ENCODE measurements at regions not wholly inside any gene's neighbourhood (a gene's known extent, or its start where the extent isn't known, plus 50 kb on each side); places are given as distances from the start of the nearest gene placed in this dataset.

DNA sequence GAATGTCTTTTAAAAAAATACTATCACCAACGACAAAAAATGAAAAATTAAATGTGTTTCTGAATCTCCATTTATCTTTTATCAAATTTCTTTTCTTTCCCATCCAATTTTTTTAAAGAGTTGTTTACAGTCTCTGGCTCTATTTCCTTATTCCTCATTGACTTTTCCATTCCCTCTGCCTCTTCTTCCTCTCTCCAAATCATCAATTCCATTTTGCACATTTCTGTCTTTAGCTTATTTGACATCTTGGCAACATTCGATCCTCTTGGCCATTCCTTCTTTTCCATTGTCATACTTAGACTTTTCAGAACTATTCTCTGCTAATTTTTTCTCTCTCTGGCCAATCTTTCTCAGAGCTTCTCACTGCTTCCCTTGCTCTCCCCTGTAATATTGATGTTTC lies 497.6 kb downstream of the PLPP3 start (continued):
- TF ChIP-seq, protein P1, sequence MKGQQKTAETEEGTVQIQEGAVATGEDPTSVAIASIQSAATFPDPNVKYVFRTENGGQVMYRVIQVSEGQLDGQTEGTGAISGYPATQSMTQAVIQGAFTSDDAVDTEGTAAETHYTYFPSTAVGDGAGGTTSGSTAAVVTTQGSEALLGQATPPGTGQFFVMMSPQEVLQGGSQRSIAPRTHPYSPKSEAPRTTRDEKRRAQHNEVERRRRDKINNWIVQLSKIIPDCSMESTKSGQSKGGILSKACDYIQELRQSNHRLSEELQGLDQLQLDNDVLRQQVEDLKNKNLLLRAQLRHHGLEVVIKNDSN (IDR thresholded peaks at IDR 0.05; ENCODE audit: borderline replicate concordance, extremely low read length, insufficient read depth, low read depth, low read length) = no peak

DNA sequence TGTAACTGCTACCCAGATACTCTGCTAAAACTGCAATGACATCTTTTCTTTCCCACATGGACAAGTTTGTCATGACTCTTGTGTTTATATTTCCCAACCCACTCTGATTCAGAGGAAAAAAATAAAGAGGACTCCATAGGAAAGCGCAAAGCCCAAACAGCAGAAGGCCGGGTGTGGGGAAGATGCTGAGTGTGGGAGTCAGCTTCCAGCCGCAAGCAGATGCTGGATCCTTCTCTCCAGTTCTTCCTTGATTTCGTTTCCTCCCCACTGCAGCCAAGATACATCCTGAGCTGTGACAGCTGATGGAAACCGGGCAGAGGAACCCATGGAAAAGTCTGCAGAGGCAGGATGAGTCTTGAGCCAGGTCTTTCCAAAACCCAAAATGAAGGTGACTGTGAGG lies 498.2 kb downstream of the PLPP3 start:
- Histone ChIP-seq H3K27me3 (replicated peaks in 1 of 2; ENCODE audit: control insufficient read depth in 2 of 2, insufficient read depth in 2 of 2, low read length in 1 of 2) (no peaks in the 10 kb centered on the region), H3K36me3 (ENCODE audit: control insufficient read depth in 2 of 2, insufficient read depth in 2 of 2, low read length in 1 of 2) (no peaks in the 10 kb centered on the region), H3K79me2 (ENCODE audit: control insufficient read depth, insufficient read depth, low read length) (no peaks in the 10 kb centered on the region), H2AFZ (ENCODE audit: control insufficient read depth, low read depth, low read length) (no peak overlapping the region), H3K27ac (ENCODE audit: control insufficient read depth, insufficient read depth) (no peak overlapping the region), H3K4me1 (ENCODE audit: control insufficient read depth, insufficient read depth, low read length) (no peaks in the 10 kb centered on the region), H3K4me2 (ENCODE audit: control insufficient read depth, insufficient read depth) (no peak overlapping the region), H4K20me1 (ENCODE audit: control insufficient read depth, insufficient read depth) (no peaks in the 10 kb centered on the region), H3K4me3 (no peak overlapping the region), H3K9ac (ENCODE audit: control insufficient read depth, insufficient read depth, low read length) (no peak overlapping the region), H3K9me3 (replicated peaks; ENCODE audit: control insufficient read depth, insufficient read depth, low read length) (no peaks in the 10 kb centered on the region)
- ATAC-seq = no peak
- SMC1A ChIA-PET (ENCODE audit: uncharacterized antibody, unreplicated experiment) = interaction anchor here (1.0 to 2.0 kb wide), 5 partner anchors 9 to 73 kb away, joined by 3 to 6 read pairs (median 3); no protein-coding TSS in a partner anchor
- POLR2A ChIA-PET = no interaction called here
- WGBS (ENCODE audit: insufficient coverage, insufficient replicate concordance, low lambda C conversion rate, missing lambda C conversion rate) = 36% methylated on average over 5 of the region's 5 CpGs
- TF ChIP-seq, protein P2, sequence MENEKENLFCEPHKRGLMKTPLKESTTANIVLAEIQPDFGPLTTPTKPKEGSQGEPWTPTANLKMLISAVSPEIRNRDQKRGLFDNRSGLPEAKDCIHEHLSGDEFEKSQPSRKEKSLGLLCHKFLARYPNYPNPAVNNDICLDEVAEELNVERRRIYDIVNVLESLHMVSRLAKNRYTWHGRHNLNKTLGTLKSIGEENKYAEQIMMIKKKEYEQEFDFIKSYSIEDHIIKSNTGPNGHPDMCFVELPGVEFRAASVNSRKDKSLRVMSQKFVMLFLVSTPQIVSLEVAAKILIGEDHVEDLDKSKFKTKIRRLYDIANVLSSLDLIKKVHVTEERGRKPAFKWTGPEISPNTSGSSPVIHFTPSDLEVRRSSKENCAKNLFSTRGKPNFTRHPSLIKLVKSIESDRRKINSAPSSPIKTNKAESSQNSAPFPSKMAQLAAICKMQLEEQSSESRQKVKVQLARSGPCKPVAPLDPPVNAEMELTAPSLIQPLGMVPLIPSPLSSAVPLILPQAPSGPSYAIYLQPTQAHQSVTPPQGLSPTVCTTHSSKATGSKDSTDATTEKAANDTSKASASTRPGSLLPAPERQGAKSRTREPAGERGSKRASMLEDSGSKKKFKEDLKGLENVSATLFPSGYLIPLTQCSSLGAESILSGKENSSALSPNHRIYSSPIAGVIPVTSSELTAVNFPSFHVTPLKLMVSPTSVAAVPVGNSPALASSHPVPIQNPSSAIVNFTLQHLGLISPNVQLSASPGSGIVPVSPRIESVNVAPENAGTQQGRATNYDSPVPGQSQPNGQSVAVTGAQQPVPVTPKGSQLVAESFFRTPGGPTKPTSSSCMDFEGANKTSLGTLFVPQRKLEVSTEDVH (IDR thresholded peaks at IDR 0.05; ENCODE audit: low read depth, partially characterized antibody) = no peak
- TF ChIP-seq ZNF217 (IDR thresholded peaks at IDR 0.05) (no peak), EED (IDR thresholded peaks at IDR 0.05; ENCODE audit: low read depth) (no peak)
- CTCF ChIA-PET = interaction anchor here (0.9 kb wide), 1 partner anchor 8 kb away, joined by 4 read pairs; no protein-coding TSS in a partner anchor
- intact Hi-C loops (cut with micrococcal nuclease; ENCODE audit: unreplicated experiment) (no loop called here), in situ Hi-C loops (cut with MboI) (no loop called here)
- BruUV-seq (replicated peaks) = no TSS peak
- FAIRE-seq = no peak
- no peak for DNase-seq (ENCODE audit: low read depth, low spot score)
- RAD21 ChIA-PET (ENCODE audit: unreplicated experiment) = interaction anchor here (1.0 kb wide), 1 partner anchor 8 kb away, joined by 3 read pairs; no protein-coding TSS in a partner anchor
